Right atrium auricular region (tissue), 2 donors: ENCODE measurements at regions not wholly inside any gene's neighbourhood (a gene's known extent, or its start where the extent isn't known, plus 50 kb on each side); places are given as distances from the start of the nearest gene placed in this dataset.

ENCODE experiments used
- DNase-seq: peaks from one replicate; pipeline ENCODE4 v3.0.0-alpha.2; 2019; ENCODE audit warnings: low spot score
- H3K27ac ChIP-seq, 2 donors: fragments of 200-600 bp; sonication (generic); 1 replicate in 1 of 2; 2 replicates in 1 of 2; pipeline ENCODE4 v1.5.1; 2016 to 2019
- H3K27me3 ChIP-seq, 2 donors: fragments of 200-600 bp; sonication (generic); one replicate each; pipeline versions ENCODE4 v1.5.1 to v1.6.0; 2017 to 2019
- H3K36me3 ChIP-seq: fragments of 200-600 bp; sonication (generic); one replicate; pipeline ENCODE4 v1.5.1; 2016
- H3K4me1 ChIP-seq, 2 donors: fragments of 200-600 bp; sonication (generic); one replicate each; pipeline versions ENCODE4 v1.5.1 to v1.6.0; 2017 to 2019
- H3K4me3 ChIP-seq, 2 donors: fragments of 200-600 bp; sonication (generic); 1 replicate in 1 of 2; 2 replicates in 1 of 2; pipeline ENCODE4 v1.5.1; 2017 to 2019; ENCODE audit warnings: mild to moderate bottlenecking in 1 of 2, moderate library complexity in 1 of 2
- H3K9me3 ChIP-seq, 2 donors: fragments of 200-600 bp; sonication (generic); one replicate each; pipeline ENCODE4 v1.5.1; 2019
- CTCF ChIP-seq, 2 donors: fragments of 200-600 bp; sonication (generic); IDR thresholded peaks; one replicate each; pipeline ENCODE4 v1.5.1; 2019; ENCODE audit warnings: antibody characterized with exemption in 2 of 2

GRCh38 chr10:31709028-31709427 lies 219.6 kb downstream of the ARHGAP12 start:
- peak in 1 of 2 donors; percentile 53 for TF ChIP-seq CTCF (IDR thresholded peaks at IDR 0.05)
- peak overlapping the region; percentile 71 to 90 for H3K27ac ChIP-seq
- H3K36me3 ChIP-seq = no peaks in the 10 kb centered on the region
- H3K4me3 ChIP-seq = no peak overlapping the region
- peaks cover 4 to 31% of the 10 kb centered on the region in 2 donors for H3K9me3 ChIP-seq
- DNase-seq = no peak
- peaks cover 0 to 51% of the 10 kb centered on the region in 2 donors for H3K4me1 ChIP-seq
- H3K27me3 ChIP-seq = no peaks in the 10 kb centered on the region

GRCh38 chr10:31708474-31708873 lies 220.2 kb downstream of the ARHGAP12 start:
- Histone ChIP-seq H3K4me1 (peaks cover 0 to 55% of the 10 kb centered on the region in 2 donors), H3K27me3 (no peaks in the 10 kb centered on the region), H3K27ac (peak overlapping the region; percentile 71 to 90), H3K4me3 (no peak overlapping the region), H3K9me3 (peaks cover 4 to 31% of the 10 kb centered on the region in 2 donors), H3K36me3 (no peaks in the 10 kb centered on the region)
- no peak for TF ChIP-seq CTCF (IDR thresholded peaks at IDR 0.05)
- DNase-seq = no peak

GRCh38 chr10:31708046-31708445 lies 220.6 kb downstream of the ARHGAP12 start:
- TF ChIP-seq CTCF (IDR thresholded peaks at IDR 0.05) = no peak
- no peak for DNase-seq

DNA sequence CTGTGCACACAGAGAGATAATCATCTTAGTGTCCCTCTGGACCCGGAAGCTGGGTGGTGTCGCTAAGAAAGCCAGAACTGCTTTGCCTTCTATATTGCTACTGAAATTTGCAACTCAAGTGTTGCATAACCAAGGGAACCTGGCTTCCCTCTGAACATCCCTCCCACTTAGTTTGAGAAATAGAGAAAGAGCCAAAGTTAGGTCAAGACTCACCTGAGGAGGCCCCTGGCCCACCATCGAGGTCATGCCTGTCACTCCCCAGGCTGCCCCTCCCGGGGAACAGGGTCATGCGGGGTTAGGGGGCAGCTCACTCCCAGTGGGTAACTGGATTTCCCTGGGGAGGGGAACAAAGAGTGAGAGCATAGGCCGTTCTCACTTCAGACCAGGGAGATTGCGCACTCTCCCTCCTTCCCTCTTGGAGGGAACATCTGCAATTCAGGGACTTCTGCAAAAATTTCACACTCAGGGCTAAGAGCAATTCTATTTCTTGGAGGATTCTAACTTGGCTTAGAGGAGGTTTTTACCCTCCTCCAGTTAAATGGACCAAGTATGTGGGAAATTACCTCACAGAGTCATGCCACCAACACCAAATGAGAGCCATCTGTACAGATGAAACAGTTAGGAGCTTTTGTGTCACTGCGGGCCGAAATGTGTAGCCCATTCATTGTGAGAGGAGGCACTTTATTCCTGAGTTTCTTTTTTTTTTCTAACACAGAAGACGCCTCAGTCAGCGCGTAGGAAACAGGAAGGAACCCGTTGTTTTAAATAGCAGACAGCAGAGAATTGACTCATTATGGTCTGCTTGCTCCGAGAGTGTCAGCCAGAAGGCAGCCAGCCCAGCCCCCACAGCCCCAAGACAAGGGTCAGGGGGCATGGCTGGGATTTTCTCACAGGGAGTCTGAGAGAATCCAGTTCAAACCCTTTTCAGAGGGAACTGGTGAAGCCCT lies 221.3 kb downstream of the ARHGAP12 start:
- no peak for TF ChIP-seq CTCF (IDR thresholded peaks at IDR 0.05)
- Histone ChIP-seq H3K4me1 (peaks cover 0 to 55% of the 10 kb centered on the region in 2 donors), H3K9me3 (peaks cover 4 to 24% of the 10 kb centered on the region in 2 donors), H3K27ac (peak overlapping the region; percentile 71 to 90), H3K4me3 (peak overlapping the region in 1 of 2 donors; percentile 1), H3K27me3 (no peaks in the 10 kb centered on the region), H3K36me3 (no peaks in the 10 kb centered on the region)
- DNase-seq = peak; percentile 74

More at GRCh38 chr10:31708046-31708445, 220.6 kb downstream of the ARHGAP12 start:
- peak overlapping the region; percentile 71 to 90 for H3K27ac ChIP-seq
- no peaks in the 10 kb centered on the region for H3K27me3 ChIP-seq
- no peak overlapping the region for H3K4me3 ChIP-seq
- H3K9me3 ChIP-seq = peaks cover 4 to 31% of the 10 kb centered on the region in 2 donors
- no peaks in the 10 kb centered on the region for H3K36me3 ChIP-seq
- H3K4me1 ChIP-seq = peaks cover 0 to 55% of the 10 kb centered on the region in 2 donors

- no peak for TF ChIP-seq CTCF (IDR thresholded peaks at IDR 0.05)
- no peaks in the 10 kb centered on the region for H3K27me3 ChIP-seq
- no peaks in the 10 kb centered on the region for H3K36me3 ChIP-seq
- DNase-seq = no peak
- peak overlapping the region; percentile 71 to 90 for H3K27ac ChIP-seq
- H3K4me3 ChIP-seq = no peak overlapping the region
- peaks cover 4 to 17% of the 10 kb centered on the region in 2 donors for H3K9me3 ChIP-seq
- H3K4me1 ChIP-seq = peaks cover 3 to 62% of the 10 kb centered on the region in 2 donors
Measured at GRCh38 chr10:31706464-31707092, 222.1 kb downstream of the ARHGAP12 start.
